Left ventricle myocardium inferior (tissue), 1 donor: ENCODE measurements at regions not wholly inside any gene's neighbourhood (a gene's known extent, or its start where the extent isn't known, plus 50 kb on each side); places are given as distances from the start of the nearest gene placed in this dataset.

Source experiments
- DNase-seq: peaks from one replicate; pipeline ENCODE4 v3.0.0-alpha.2; 2020
- H3K27ac ChIP-seq: fragments of 200-600 bp; replicated peaks from 2 replicates; pipeline ENCODE4 v1.8.0; 2021
- H3K27me3 ChIP-seq: fragments of 200-600 bp; 2 replicates; pipeline ENCODE4 v1.8.0; 2021; ENCODE audit warnings: low read depth
- H3K36me3 ChIP-seq: fragments of 200-600 bp; 2 replicates; pipeline ENCODE4 v1.8.0; 2021
- H3K4me1 ChIP-seq: fragments of 200-600 bp; 2 replicates; pipeline ENCODE4 v1.8.0; 2021
- H3K4me3 ChIP-seq: fragments of 200-600 bp; 2 replicates; pipeline ENCODE4 v1.8.0; 2021; ENCODE audit warnings: mild to moderate bottlenecking, moderate library complexity
- H3K9me3 ChIP-seq: fragments of 200-600 bp; replicated peaks from 2 replicates; pipeline ENCODE4 v1.8.0; 2021
- intact Hi-C: fragments of 100-400 bp; cut with micrococcal nuclease; formaldehyde crosslinking; loops from one replicate; pipeline ENCODE4 v1.11.0; 2022
- TF ChIP-seq, protein P1 (sequence below): fragments of 200-600 bp; IDR thresholded peaks from 2 replicates; pipeline ENCODE4 v1.8.0; 2021; ENCODE audit warnings: antibody characterized with exemption, mild to moderate bottlenecking, borderline replicate concordance
- donor health status: DM: no; HTN: yes; CAD: no; lungs with severe emphysema.

DNA sequence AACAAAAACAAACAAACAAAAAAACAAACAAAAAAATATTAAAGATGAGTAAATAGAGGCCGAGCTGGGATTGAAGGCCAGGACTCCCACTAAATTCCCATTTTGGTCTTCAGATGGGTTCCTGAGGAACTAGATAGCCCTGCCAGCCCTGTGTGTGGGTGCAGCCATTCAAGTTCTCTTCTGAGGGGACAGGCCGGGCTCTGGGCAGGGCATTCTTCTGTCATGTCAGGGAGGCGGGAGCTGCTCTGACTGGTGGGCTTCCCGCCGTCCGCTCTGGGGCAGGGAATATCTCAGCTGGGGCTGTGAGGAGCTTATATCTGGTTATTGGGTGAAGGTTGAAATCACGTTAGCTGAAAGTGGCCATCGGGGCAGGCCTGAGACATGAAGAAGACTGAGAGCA, 127.3 kb upstream of the CXCR4 start:
- Histone ChIP-seq H3K27me3 (no peaks in the 10 kb centered on the region), H3K9me3 (no peaks in the 10 kb centered on the region), H3K27ac (no peak overlapping the region), H3K4me3 (no peak overlapping the region), H3K4me1 (peaks cover 14% of the 10 kb centered on the region), H3K36me3 (no peaks in the 10 kb centered on the region)
- no peak for DNase-seq
- TF ChIP-seq, protein P1, sequence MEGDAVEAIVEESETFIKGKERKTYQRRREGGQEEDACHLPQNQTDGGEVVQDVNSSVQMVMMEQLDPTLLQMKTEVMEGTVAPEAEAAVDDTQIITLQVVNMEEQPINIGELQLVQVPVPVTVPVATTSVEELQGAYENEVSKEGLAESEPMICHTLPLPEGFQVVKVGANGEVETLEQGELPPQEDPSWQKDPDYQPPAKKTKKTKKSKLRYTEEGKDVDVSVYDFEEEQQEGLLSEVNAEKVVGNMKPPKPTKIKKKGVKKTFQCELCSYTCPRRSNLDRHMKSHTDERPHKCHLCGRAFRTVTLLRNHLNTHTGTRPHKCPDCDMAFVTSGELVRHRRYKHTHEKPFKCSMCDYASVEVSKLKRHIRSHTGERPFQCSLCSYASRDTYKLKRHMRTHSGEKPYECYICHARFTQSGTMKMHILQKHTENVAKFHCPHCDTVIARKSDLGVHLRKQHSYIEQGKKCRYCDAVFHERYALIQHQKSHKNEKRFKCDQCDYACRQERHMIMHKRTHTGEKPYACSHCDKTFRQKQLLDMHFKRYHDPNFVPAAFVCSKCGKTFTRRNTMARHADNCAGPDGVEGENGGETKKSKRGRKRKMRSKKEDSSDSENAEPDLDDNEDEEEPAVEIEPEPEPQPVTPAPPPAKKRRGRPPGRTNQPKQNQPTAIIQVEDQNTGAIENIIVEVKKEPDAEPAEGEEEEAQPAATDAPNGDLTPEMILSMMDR = no peak
- intact Hi-C loops = no loop called here

DNA sequence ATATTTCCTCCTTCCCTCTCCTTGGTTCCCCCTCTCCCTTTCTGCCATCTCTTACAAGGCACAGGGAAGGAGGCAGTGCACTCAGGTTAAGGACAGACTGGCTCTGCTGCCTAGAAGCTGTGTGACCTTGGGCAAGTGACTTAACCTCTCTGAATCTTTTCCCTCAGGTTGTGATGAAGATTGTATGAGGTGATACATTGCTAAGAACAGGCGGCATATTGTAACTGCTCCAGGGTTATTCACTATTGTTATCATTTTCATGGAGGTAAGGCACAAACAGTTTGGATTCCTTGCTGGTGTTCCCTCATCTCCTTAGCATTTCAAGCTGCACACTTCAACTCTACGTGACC, 126.6 kb upstream of the CXCR4 start:
- no peaks in the 10 kb centered on the region for H3K27me3 ChIP-seq
- TF ChIP-seq, protein P1 = no peak
- H3K27ac ChIP-seq = no peak overlapping the region
- no peaks in the 10 kb centered on the region for H3K36me3 ChIP-seq
- H3K4me1 ChIP-seq = peaks cover 14% of the 10 kb centered on the region
- intact Hi-C loops = no loop called here
- H3K4me3 ChIP-seq = no peak overlapping the region
- DNase-seq = no peak
- no peaks in the 10 kb centered on the region for H3K9me3 ChIP-seq

DNA sequence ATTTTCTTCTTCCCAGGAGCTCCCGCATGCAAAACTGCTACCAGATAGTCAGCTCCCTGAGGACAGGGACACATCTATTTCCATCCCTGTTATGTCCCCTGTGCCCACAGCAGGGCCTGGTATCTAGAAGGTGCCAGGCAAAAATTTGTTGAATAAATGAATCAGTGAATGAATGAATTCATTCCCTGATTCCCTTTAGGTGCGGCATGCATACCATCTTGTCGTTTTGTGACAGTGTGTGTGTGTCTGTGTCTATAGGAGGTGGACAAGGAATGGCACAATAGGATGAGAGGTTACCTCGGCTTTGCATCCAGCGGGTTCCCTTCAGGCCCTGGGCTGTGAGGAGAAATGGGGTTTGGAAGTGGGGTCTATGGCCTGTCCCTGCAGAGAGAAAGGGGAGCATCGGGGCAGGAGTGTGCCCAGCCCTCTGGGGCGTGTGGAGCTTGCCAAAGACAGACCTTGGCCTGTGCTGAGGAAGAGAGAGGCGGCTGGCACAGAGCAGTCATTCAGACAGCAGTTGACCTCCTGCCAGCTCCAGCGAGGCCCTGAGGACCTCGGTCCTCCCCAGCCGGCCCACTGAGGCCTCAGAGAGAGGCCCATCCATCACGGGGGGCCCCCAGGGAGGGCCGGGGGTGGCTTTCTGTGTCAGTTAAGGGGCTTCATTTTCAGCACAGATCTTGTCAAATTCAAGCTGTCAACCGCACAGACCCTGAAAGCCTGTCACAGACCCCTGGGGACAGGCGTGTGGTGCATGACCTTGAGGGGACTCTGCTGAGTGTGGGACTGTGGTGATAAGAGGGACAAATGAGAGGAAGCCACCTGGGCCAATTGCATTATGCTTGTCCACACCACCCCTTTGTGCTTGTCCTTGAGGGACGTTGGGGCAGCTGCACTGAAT, 125.9 kb upstream of the CXCR4 start:
- H3K4me3 ChIP-seq = no peak overlapping the region
- intact Hi-C loops = no loop called here
- H3K27ac ChIP-seq = no peak overlapping the region
- DNase-seq = no peak
- H3K27me3 ChIP-seq = no peaks in the 10 kb centered on the region
- H3K36me3 ChIP-seq = no peaks in the 10 kb centered on the region
- H3K9me3 ChIP-seq = no peaks in the 10 kb centered on the region
- peaks cover 16% of the 10 kb centered on the region for H3K4me1 ChIP-seq
- TF ChIP-seq, protein P1 = no peak

DNA sequence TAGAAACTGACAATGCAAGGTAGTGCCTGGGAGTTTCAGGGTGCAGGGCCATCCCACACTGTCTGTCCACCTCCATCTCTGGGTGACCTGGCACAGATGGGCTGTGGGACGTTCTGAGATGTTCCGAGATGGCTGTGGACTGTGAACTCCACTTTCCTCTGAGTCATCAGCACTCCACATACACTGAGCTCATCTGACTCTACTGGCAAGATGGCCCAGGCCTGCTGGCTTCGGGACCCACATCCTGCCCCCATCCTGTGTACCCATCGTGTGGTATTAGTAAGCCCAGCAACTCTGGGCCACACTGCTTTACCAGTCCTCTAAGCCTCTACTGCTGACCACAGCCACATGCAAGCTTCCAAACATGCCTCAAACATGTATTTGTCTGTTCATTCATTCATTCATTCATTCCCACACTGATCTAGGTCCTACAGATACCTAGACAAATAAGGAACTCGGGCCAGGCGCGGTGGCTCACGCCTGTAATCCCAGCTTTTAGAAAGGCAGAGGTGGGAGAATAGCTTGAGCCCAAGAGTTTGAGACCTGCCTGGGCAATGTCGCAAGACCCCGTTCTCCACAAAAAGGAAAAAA, 124.8 kb upstream of the CXCR4 start:
- H3K27ac ChIP-seq = no peak overlapping the region
- TF ChIP-seq, protein P1 = no peak
- no peaks in the 10 kb centered on the region for H3K36me3 ChIP-seq
- peaks cover 21% of the 10 kb centered on the region for H3K4me1 ChIP-seq
- DNase-seq = no peak
- H3K27me3 ChIP-seq = no peaks in the 10 kb centered on the region
- intact Hi-C loops = no loop called here
- no peaks in the 10 kb centered on the region for H3K9me3 ChIP-seq
- no peak overlapping the region for H3K4me3 ChIP-seq

DNA sequence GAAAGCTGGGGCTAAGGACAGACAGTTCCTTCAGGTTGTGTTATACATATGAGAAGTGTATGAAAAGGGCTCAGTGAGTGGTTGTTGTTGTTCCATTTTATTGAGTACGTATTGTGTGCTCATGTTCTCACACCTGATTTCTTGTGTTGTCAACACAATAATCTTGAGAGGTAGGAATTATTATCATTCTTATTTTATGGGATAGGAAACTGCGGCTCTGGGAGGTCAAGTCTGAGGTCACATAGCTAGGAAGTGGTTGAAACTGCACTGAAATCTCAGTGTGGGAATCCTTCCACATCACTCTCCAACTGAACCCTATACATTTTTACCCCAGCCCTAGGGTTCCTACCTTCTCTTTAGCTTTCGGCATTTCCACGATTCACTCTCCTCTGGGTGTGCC, 124.2 kb upstream of the CXCR4 start:
- Histone ChIP-seq H3K27ac (no peak overlapping the region), H3K27me3 (no peaks in the 10 kb centered on the region), H3K4me1 (peaks cover 21% of the 10 kb centered on the region), H3K4me3 (no peak overlapping the region), H3K9me3 (no peaks in the 10 kb centered on the region), H3K36me3 (no peaks in the 10 kb centered on the region)
- intact Hi-C loops = no loop called here
- no peak for DNase-seq
- TF ChIP-seq, protein P1 = no peak
